Prostate gland (tissue), 2 donors: ENCODE measurements at regions not wholly inside any gene's neighbourhood (a gene's known extent, or its start where the extent isn't known, plus 50 kb on each side); places are given as distances from the start of the nearest gene placed in this dataset.

ENCODE experiments used
- DNase-seq: peaks from one replicate; pipeline ENCODE4 v3.0.0-alpha.2; 2019; ENCODE audit warnings: low spot score
- H3K27ac ChIP-seq, 2 donors: fragments of 200-600 bp; sonication (generic); 2 replicates each; pipeline ENCODE4 v1.5.1; 2017 to 2019
- H3K27me3 ChIP-seq: fragments of 200-600 bp; sonication (generic); replicated peaks from 2 replicates; pipeline ENCODE4 v1.5.1; 2019; ENCODE audit not compliant: insufficient read depth
- H3K36me3 ChIP-seq, 2 donors: fragments of 200-600 bp; sonication (generic); 1 replicate in 1 of 2; 2 replicates in 1 of 2; pipeline versions ENCODE4 v1.5.1 to v1.8.1; 2017 to 2019
- H3K4me1 ChIP-seq: fragments of 200-600 bp; sonication (generic); replicated peaks from 2 replicates; pipeline ENCODE4 v1.5.1; 2019
- H3K4me3 ChIP-seq, 2 donors: fragments of 200-600 bp; sonication (generic); 2 replicates each; pipeline ENCODE4 v1.5.1; 2017 to 2019
- H3K9me3 ChIP-seq: fragments of 200-600 bp; sonication (generic); 2 replicates; pipeline ENCODE4 v1.5.1; 2017
- CTCF ChIP-seq, 4 experiments: fragments of 200-600 bp in 2 of 4; fragments of 450-650 bp in 2 of 4; sonication (generic) in 2 of 4; IDR thresholded peaks; 1 replicate in 3 of 4; 2 replicates in 1 of 4; pipeline ENCODE4 v1.5.1; 2016 to 2019; ENCODE audit warnings: antibody characterized with exemption in 4 of 4, mild to moderate bottlenecking in 2 of 4, moderate library complexity in 2 of 4
- POLR2A ChIP-seq: fragments of 450-650 bp; IDR thresholded peaks from one replicate; pipeline ENCODE4 v1.6.1; 2016; ENCODE audit warnings: antibody characterized with exemption, mild to moderate bottlenecking
- POLR2AphosphoS5 ChIP-seq: sonication (generic); formaldehyde crosslinking; IDR thresholded peaks from one replicate; pipeline ENCODE4 v1.6.1; 2017; ENCODE audit warnings: antibody characterized with exemption
- WGBS: methylation state at CpG from one replicate; pipeline ENCODE4 v1.1.5; 2018; 5-methylcytosine and 5-hydroxymethylcytosine counted together
- intact Hi-C: fragments of 100-400 bp; cut with DNase I; formaldehyde crosslinking; loops from one replicate; pipeline ENCODE4 v1.14.2; 2022

GRCh38 chr2:65999103-65999502 lies 435.8 kb upstream of the MEIS1 start:
- intact Hi-C loops = no loop called here
- WGBS = 73% methylated on average over 2 of the region's 2 CpGs

GRCh38 chr2:65997961-65998360 lies 437.0 kb upstream of the MEIS1 start:
- DNase-seq = no peak
- H3K9me3 ChIP-seq = no peaks in the 10 kb centered on the region
- no peaks in the 10 kb centered on the region for H3K36me3 ChIP-seq
- no peak overlapping the region for H3K27ac ChIP-seq
- no peak overlapping the region for H3K4me3 ChIP-seq
- H3K27me3 ChIP-seq = no peaks in the 10 kb centered on the region
- H3K4me1 ChIP-seq = no peaks in the 10 kb centered on the region
- no peak for TF ChIP-seq POLR2AphosphoS5
- no peak for TF ChIP-seq POLR2A
- TF ChIP-seq CTCF (IDR thresholded peaks at IDR 0.05) = no peak
- WGBS = 60% methylated on average over 1 of the region's 1 CpG
- intact Hi-C loops = no loop called here

More at GRCh38 chr2:65999103-65999502, 435.8 kb upstream of the MEIS1 start:
- Histone ChIP-seq H3K27ac (no peak overlapping the region), H3K4me3 (no peak overlapping the region), H3K4me1 (no peaks in the 10 kb centered on the region), H3K9me3 (no peaks in the 10 kb centered on the region), H3K36me3 (no peaks in the 10 kb centered on the region), H3K27me3 (no peaks in the 10 kb centered on the region)
- no peak for TF ChIP-seq POLR2A
- TF ChIP-seq POLR2AphosphoS5 = no peak
- no peak for TF ChIP-seq CTCF (IDR thresholded peaks at IDR 0.05)
- DNase-seq = no peak

GRCh38 chr2:65992198-65992554 lies 442.7 kb upstream of the MEIS1 start:
- no peak for DNase-seq
- no peak overlapping the region for H3K4me3 ChIP-seq
- no peak overlapping the region for H3K27ac ChIP-seq
- TF ChIP-seq POLR2A (no peak), POLR2AphosphoS5 (no peak), CTCF (IDR thresholded peaks at IDR 0.05) (no peak)
- H3K9me3 ChIP-seq = no peaks in the 10 kb centered on the region
- no peaks in the 10 kb centered on the region for H3K4me1 ChIP-seq
- 44% methylated on average over 4 of the region's 4 CpGs for WGBS
- intact Hi-C loops = no loop called here
- H3K27me3 ChIP-seq = no peaks in the 10 kb centered on the region
- no peaks in the 10 kb centered on the region for H3K36me3 ChIP-seq

- WGBS = 16% methylated on average over 9 of the region's 9 CpGs
- Histone ChIP-seq H3K36me3 (no peaks in the 10 kb centered on the region), H3K27me3 (no peaks in the 10 kb centered on the region), H3K4me3 (no peak overlapping the region), H3K27ac (no peak overlapping the region), H3K9me3 (no peaks in the 10 kb centered on the region), H3K4me1 (no peaks in the 10 kb centered on the region)
- peak; percentile 72 for DNase-seq
- intact Hi-C loops = no loop called here
- TF ChIP-seq POLR2AphosphoS5 = peak; percentile 87
- no peak for TF ChIP-seq POLR2A
Observed at GRCh38 chr2:65991381-65992197, 443.3 kb upstream of the MEIS1 start.

GRCh38 chr2:65985986-65986385 lies 448.9 kb upstream of the MEIS1 start:
- no peak overlapping the region for H3K4me3 ChIP-seq
- no peaks in the 10 kb centered on the region for H3K9me3 ChIP-seq
- no peaks in the 10 kb centered on the region for H3K36me3 ChIP-seq
- DNase-seq = no peak
- H3K27me3 ChIP-seq = no peaks in the 10 kb centered on the region
- H3K27ac ChIP-seq = no peak overlapping the region
- intact Hi-C loops = no loop called here
- TF ChIP-seq POLR2A (no peak), CTCF (IDR thresholded peaks at IDR 0.05) (no peak), POLR2AphosphoS5 (no peak)
- H3K4me1 ChIP-seq = no peaks in the 10 kb centered on the region
